ENCODE measurements at regions not wholly inside any gene's neighbourhood (a gene's known extent, or its start where the extent isn't known, plus 50 kb on each side); places are given as distances from the start of the nearest gene placed in this dataset.

- TF ChIP-seq USF1 (IDR thresholded peaks at IDR 0.05; ENCODE audit: borderline replicate concordance, extremely low read length, insufficient read depth, low read depth, low read length) (no peak), STAT3 (IDR thresholded peaks at IDR 0.05; ENCODE audit: low read depth, low read length) (no peak), RUNX3 (IDR thresholded peaks at IDR 0.05; ENCODE audit: low read length) (no peak), RFX5 (IDR thresholded peaks at IDR 0.05; ENCODE audit: low read depth, low read length) (no peak)
These were observed 1674.8 kb upstream of the TMEFF2 start (continued) for GRCh38 chr2:193869564-193869963.

- Histone ChIP-seq H3K27ac (ENCODE audit: control insufficient read depth, insufficient read depth) (no peak overlapping the region), H3K27me3 (replicated peaks in 1 of 2; ENCODE audit: control insufficient read depth in 2 of 2, insufficient read depth in 2 of 2, low read length in 1 of 2) (no peaks in the 10 kb centered on the region; a peak in 1 of 4 replicates), H2AFZ (ENCODE audit: control insufficient read depth, low read depth, low read length) (no peak overlapping the region), H3K9me3 (replicated peaks; ENCODE audit: control insufficient read depth, insufficient read depth, low read length) (no peaks in the 10 kb centered on the region), H3K79me2 (ENCODE audit: control insufficient read depth, insufficient read depth, low read length) (no peaks in the 10 kb centered on the region), H3K4me2 (ENCODE audit: control insufficient read depth, insufficient read depth) (no peak overlapping the region), H3K4me3 (no peak overlapping the region), H3K4me1 (ENCODE audit: control insufficient read depth, insufficient read depth, low read length) (no peaks in the 10 kb centered on the region), H3K36me3 (ENCODE audit: control insufficient read depth in 2 of 2, insufficient read depth in 2 of 2, low read length in 1 of 2) (no peaks in the 10 kb centered on the region), H3K9ac (ENCODE audit: control insufficient read depth, insufficient read depth, low read length) (no peak overlapping the region), H4K20me1 (ENCODE audit: control insufficient read depth, insufficient read depth) (no peaks in the 10 kb centered on the region)
- DNase-seq (ENCODE audit: low read depth, low spot score) (no peak), ATAC-seq (no peak), FAIRE-seq (no peak)
- WGBS (ENCODE audit: insufficient coverage, insufficient replicate concordance, low lambda C conversion rate, missing lambda C conversion rate), result 30% methylated on average over 9 of the region's 9 CpGs
- intact Hi-C loops (cut with micrococcal nuclease; ENCODE audit: unreplicated experiment) (no loop called here), in situ Hi-C loops (cut with MboI) (no loop called here)
- CTCF ChIA-PET, result no interaction called here
- POLR2A ChIA-PET, result no interaction called here
- RAD21 ChIA-PET (ENCODE audit: unreplicated experiment), result interaction anchor here (0.5 kb wide), 1 partner anchor 229 kb away, joined by 4 read pairs; no protein-coding TSS in a partner anchor
- BruUV-seq (replicated peaks), result no TSS peak
- SMC1A ChIA-PET (ENCODE audit: uncharacterized antibody, unreplicated experiment), result interaction anchor here (0.9 kb wide), 1 partner anchor 176 kb away, joined by 4 read pairs; no protein-coding TSS in a partner anchor
- no peak for TF ChIP-seq FOS (IDR thresholded peaks at IDR 0.05; ENCODE audit: borderline replicate concordance, extremely low read depth, insufficient read length)
- TF ChIP-seq POLR2AphosphoS2 (IDR thresholded peaks at IDR 0.05; ENCODE audit: low read depth, low read length), result no peak
- TF ChIP-seq CEBPZ (IDR thresholded peaks at IDR 0.05; ENCODE audit: low read depth, low read length), result no peak
- TF ChIP-seq CTCF (IDR thresholded peaks at IDR 0.05 in 2 of 3, conservative IDR thresholded peaks at IDR 0.05 in 1 of 3; ENCODE audit: control insufficient read depth in 2 of 3, extremely low read depth in 1 of 3, insufficient read depth in 1 of 3, low read depth in 3 of 3, low read length in 3 of 3), result no peak
- no peak for TF ChIP-seq EP300 (IDR thresholded peaks at IDR 0.05; ENCODE audit: borderline replicate concordance in 1 of 2, control insufficient read depth in 1 of 2, low read depth in 2 of 2, low read length in 2 of 2)
- TF ChIP-seq ZNF622 (IDR thresholded peaks at IDR 0.05), result no peak
- TF ChIP-seq HSF1 (IDR thresholded peaks at IDR 0.05; ENCODE audit: low read depth, low read length), result no peak
- TF ChIP-seq BRCA1 (IDR thresholded peaks at IDR 0.05; ENCODE audit: low read depth, low read length), result no peak
- no peak for TF ChIP-seq KDM1A (IDR thresholded peaks at IDR 0.05; ENCODE audit: borderline replicate concordance)
These were observed 1674.1 kb upstream of the TMEFF2 start for GRCh38 chr2:193868833-193869232.

All from GM12878 (cell line).